Right cardiac atrium (tissue), 5 donors: ENCODE measurements at regions not wholly inside any gene's neighbourhood (a gene's known extent, or its start where the extent isn't known, plus 50 kb on each side); places are given as distances from the start of the nearest gene placed in this dataset.
"Not testable (repeated sequence)": the region's sequence is repeated elsewhere in the genome, so short reads cannot be mapped to it uniquely, and the experiment has no call there.

Experiments used
- ATAC-seq, 2 donors: fragments of 200-7000 bp; cut with Tn5 transposase; one replicate each; pipeline versions ENCODE4 v1.8.0 to v1.9.1; 2020; ENCODE audit warnings: moderate library complexity in 2 of 2, mild to moderate bottlenecking in 1 of 2
- DNase-seq, 3 donors: peaks; one replicate each; pipeline ENCODE4 v3.0.0-alpha.2; 2020
- H3K27ac ChIP-seq: one replicate; pipeline ENCODE4 v1.5.1; 2013; ENCODE audit warnings: mild to moderate bottlenecking, low read length, control low read depth, moderate library complexity
- H3K27me3 ChIP-seq: one replicate; pipeline ENCODE4 v1.6.1; 2013; ENCODE audit not compliant: control insufficient read depth, insufficient read depth
- H3K4me1 ChIP-seq: one replicate; pipeline ENCODE4 v1.6.1; 2013; ENCODE audit warnings: low read length; ENCODE audit not compliant: control insufficient read depth, insufficient read depth
- H3K4me3 ChIP-seq: one replicate; pipeline ENCODE4 v1.5.1; 2013; ENCODE audit warnings: low read length, control low read depth
- H3K9me3 ChIP-seq: one replicate; pipeline ENCODE4 v1.6.1; 2013; ENCODE audit warnings: low read length; ENCODE audit not compliant: control insufficient read depth
- WGBS: extraction: QIAGEN DNeasy Blood & Tissue Kit; methylation state at CpG from one replicate; pipeline ENCODE4 v1.1.7; 2013; 5-methylcytosine and 5-hydroxymethylcytosine counted together
- intact Hi-C, 4 donors: fragments of 100-400 bp; cut with DNase I; formaldehyde crosslinking; loops; one replicate each; pipeline versions ENCODE4 v1.11.0 to v1.14.0; 2022 to 2023
- donor health status: healthy with polysubstance abuse.
- donor health status: DM: no; HTN: yes; CAD: no.
- donor health status: DM: no; HTN: no; CAD: no.
- donor health status: DM: no; HTN: yes; CAD: no; lungs with severe emphysema.
- donor health status: DM: yes; HTN: yes; CAD: no.

DNA sequence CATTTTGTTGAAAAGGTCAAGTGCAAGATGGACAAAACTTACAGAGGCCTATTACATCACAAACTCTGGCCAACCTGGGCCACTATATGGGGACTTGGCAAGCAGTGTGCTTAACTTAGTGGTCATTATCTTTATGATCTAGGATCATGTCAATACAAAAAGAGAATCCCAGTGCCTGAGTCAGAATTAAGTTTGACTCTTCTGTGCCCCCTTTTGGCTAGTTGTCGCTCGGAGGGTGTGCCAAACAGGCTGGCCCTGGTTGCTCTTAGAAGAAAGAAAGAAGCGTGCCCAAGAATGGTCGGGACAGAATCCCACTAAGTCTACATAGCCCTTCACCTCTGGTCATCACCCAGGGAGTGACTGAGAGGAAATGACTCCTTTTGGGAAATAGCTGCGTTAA lies 100.1 kb downstream of the EIF4E start:
- H3K4me1 ChIP-seq, result no peaks in the 10 kb centered on the region
- intact Hi-C loops, result no loop called here
- H3K4me3 ChIP-seq, result no peak overlapping the region
- WGBS, result 69% methylated on average over 5 of the region's 5 CpGs
- H3K27ac ChIP-seq, result no peak overlapping the region
- H3K27me3 ChIP-seq, result no peaks in the 10 kb centered on the region
- no peak for DNase-seq
- no peak for ATAC-seq
- no peaks in the 10 kb centered on the region for H3K9me3 ChIP-seq

DNA sequence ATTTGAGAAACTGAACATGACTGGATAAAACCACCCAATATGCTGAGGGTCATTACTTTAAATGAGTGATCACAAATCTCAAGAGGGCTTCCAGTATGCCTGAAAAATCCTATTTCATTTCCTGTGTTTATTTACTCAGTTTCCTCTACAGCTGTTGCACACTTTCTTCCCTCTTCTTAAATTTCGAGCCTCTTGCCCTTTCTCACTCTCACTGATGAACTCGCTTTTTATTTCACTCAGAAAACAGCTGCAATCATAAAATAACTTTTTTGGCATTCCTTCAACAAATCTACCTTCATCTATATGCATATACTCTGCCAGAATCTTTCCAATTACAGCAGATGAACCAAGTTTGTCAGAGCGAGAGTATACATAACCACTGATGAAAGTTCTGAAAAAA lies 101.3 kb downstream of the EIF4E start:
- intact Hi-C loops, result no loop called here
- Histone ChIP-seq H3K4me3 (no peak overlapping the region), H3K27me3 (no peaks in the 10 kb centered on the region), H3K27ac (no peak overlapping the region), H3K9me3 (no peaks in the 10 kb centered on the region), H3K4me1 (no peaks in the 10 kb centered on the region)
- ATAC-seq (no peak), DNase-seq (no peak)
- 61% methylated on average over 3 of the region's 3 CpGs for WGBS

DNA sequence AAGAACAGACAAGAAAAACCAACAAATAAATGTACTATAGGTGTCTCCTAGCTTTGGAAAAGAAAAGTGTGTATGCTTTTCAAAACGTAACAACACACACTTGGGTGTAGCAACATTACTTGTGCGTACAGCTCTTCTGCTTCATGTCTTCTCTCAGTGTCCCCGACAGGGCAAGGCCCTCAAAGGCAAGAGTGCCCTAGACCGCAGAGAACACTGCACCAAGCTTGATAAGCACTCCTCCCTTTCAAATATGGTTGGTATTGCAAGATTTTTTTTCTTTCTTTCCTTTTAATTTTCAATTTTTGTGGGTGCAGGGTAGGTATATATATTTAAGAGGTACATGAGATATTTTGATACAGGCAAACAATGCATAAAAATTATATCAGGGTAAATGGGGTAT lies 106.8 kb downstream of the EIF4E start:
- no peak for DNase-seq
- H3K4me3 ChIP-seq, result no peak overlapping the region
- no peak overlapping the region for H3K27ac ChIP-seq
- no peaks in the 10 kb centered on the region for H3K27me3 ChIP-seq
- 73% methylated on average over 4 of the region's 4 CpGs for WGBS
- intact Hi-C loops, result no loop called here
- H3K9me3 ChIP-seq, result no peaks in the 10 kb centered on the region
- no peak for ATAC-seq
- no peaks in the 10 kb centered on the region for H3K4me1 ChIP-seq

DNA sequence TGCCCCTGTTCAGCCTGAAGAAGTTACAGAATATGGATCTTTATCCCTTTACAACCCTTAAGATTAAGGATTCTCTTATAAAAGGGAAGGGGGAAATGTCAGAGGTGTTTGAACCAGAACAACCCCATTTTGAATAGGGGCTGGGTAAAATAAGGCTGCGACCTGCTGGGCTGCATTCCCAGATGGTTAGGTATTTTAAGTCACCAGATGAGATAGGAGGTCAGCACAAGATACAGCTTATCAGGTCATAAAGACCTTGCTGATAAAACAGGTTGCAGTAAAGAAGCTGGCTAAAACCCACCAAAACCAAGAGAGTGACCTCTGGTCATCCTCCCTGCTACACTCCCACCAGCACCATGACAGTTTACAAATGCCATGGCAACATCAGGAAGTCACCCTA lies 110.8 kb downstream of the EIF4E start:
- intact Hi-C loops, H3K27ac ChIP-seq, DNase-seq, H3K27me3 ChIP-seq, H3K9me3 ChIP-seq, H3K4me3 ChIP-seq, H3K4me1 ChIP-seq, ATAC-seq: not testable (repeated sequence)
- 58% methylated on average over 1 of the region's 1 CpG for WGBS

DNA sequence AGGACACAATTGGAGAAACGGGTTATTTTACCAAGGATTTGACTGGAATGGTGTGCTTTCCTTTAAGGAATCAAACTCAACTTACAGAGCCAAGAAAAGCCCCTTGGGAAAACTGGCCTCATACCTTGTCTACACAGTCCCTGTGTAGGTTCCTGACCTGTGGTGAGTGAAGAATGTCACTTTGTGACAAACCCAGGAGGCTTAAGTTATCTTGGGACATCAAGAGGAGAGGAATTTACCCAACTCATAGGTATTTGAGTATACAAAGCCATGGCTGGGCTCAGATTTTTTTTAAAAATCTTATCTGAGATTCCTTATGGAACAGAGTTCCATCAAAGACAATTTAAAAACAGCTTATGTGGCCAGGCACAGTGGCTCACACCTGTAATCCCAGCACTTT lies 112.1 kb downstream of the EIF4E start:
- no peaks in the 10 kb centered on the region for H3K9me3 ChIP-seq
- no peak overlapping the region for H3K4me3 ChIP-seq
- 83% methylated on average over 1 of the region's 1 CpG for WGBS
- H3K27ac ChIP-seq, result no peak overlapping the region
- DNase-seq, result no peak
- ATAC-seq, result no peak
- H3K4me1 ChIP-seq, result no peaks in the 10 kb centered on the region
- intact Hi-C loops, result no loop called here
- no peaks in the 10 kb centered on the region for H3K27me3 ChIP-seq

DNA sequence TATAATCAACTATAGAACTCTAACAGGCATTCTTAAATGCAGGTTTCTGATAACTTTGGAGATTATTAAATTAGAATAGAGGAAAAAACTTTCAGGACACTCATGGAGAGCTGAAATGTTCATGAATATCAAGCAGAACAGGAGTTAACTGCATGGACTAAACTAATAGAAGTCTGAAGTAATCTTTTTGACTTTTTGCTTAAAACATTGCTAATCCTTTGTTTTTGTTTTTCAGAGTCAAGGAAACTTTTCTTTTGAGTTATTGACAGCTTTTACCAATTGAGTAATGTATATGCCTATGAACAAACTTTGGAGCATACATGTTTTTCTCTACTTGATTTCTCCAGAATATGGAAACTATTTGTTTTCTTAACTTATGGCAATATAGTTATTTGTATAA lies 112.5 kb downstream of the EIF4E start:
- Histone ChIP-seq H3K4me3 (no peak overlapping the region), H3K27ac (no peak overlapping the region), H3K9me3 (no peaks in the 10 kb centered on the region), H3K4me1 (no peaks in the 10 kb centered on the region), H3K27me3 (no peaks in the 10 kb centered on the region)
- intact Hi-C loops, result no loop called here
- DNase-seq (no peak), ATAC-seq (no peak)

DNA sequence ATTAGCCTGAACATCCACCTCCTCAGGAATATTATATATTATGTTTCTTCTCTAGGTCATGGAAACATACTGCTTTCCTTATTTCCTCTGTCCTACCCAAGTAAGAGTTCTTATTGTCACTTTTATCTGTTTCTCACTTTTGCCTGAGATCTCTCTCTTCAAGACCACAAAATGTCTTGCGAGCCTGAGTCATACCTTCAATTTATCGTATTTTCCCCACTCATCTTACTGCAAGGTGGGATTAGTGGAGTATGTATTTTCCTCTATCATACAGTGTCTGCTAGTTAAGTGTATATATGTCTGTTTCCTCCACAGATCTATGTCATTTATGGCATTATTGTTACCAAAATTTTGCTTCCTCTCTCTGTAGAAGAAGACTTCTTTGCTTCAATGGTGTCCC lies 124.5 kb downstream of the EIF4E start:
- Histone ChIP-seq H3K4me3 (no peak overlapping the region), H3K27me3 (no peaks in the 10 kb centered on the region), H3K4me1 (peaks cover 4% of the 10 kb centered on the region), H3K27ac (no peak overlapping the region), H3K9me3 (no peaks in the 10 kb centered on the region)
- WGBS, result 96% methylated on average over 2 of the region's 2 CpGs
- no peak for DNase-seq
- intact Hi-C loops, result no loop called here
- ATAC-seq, result no peak

DNA sequence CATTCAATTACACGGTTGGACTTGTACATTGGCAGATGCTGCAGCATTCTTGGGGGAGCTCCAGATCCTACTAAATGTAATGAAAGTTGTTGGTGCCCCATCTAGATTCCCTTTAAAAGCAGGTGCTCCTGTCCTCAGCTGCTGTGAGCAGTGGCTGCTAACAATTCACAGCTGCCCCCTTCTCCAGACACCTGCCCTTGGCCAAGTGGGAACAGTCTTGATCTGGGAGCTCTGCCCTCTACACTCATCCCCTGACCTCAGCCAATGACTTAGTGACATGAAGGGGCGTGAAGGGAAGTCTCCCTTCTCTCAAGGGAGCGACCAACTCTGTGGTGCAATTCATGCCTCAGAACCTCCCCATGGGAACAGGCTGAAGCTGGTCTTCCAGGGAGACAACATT lies 125.7 kb downstream of the EIF4E start:
- ATAC-seq, result no peak
- Histone ChIP-seq H3K4me1 (peaks cover 4% of the 10 kb centered on the region), H3K4me3 (no peak overlapping the region), H3K27me3 (no peaks in the 10 kb centered on the region), H3K9me3 (no peaks in the 10 kb centered on the region), H3K27ac (no peak overlapping the region)
- DNase-seq, result no peak
- WGBS, result 38% methylated on average over 3 of the region's 3 CpGs
- intact Hi-C loops, result no loop called here

DNA sequence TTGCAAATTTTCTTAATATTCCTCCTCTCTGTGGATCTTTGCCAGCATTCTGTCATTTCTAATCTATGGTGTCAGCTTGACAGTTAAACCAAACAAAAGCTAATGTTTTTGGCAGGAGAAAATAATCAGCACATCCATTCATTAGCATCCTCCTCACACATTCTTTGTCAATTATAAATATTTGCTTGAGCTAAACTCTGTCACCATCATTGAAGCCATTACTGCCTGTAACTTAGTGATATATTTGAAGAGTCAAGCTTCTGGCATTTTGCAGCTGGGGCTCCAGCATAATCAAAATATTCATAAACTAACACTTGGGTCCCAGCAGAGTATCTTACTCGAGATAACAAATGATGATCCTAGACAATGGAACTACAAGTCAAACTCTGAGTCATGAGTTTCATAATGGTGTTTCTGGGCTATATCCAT lies 126.1 kb downstream of the EIF4E start:
- DNase-seq, result no peak
- Histone ChIP-seq H3K4me1 (peaks cover 4% of the 10 kb centered on the region), H3K4me3 (no peak overlapping the region), H3K27ac (no peak overlapping the region), H3K27me3 (no peaks in the 10 kb centered on the region), H3K9me3 (no peaks in the 10 kb centered on the region)
- 13% methylated on average over 1 of the region's 1 CpG for WGBS
- intact Hi-C loops, result no loop called here
- no peak for ATAC-seq

DNA sequence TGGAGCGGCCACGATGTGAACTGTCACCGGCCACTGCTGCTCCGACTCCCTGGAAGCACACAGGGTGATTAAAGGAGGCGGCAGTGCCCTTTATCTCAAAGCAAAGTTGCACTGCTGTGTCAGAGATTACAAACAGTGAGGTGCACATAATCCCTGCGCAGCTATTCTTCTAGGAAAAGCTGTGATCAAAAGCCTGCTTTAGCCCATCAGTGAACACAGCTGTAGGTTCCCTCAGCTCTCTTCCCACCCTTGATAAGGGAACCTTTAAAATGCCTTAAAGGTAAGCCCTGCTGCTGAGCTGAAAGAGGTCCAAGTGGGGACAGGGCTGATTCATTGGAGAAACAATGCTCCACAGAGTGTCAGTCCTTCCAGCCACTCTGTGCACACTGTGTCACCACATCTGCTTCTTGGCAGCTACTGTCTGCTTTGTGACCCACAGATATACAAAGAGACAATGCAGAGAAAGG lies 127.6 kb downstream of the EIF4E start:
- H3K4me1 ChIP-seq, result peaks cover 4% of the 10 kb centered on the region
- no peak overlapping the region for H3K4me3 ChIP-seq
- H3K27ac ChIP-seq, result no peak overlapping the region
- ATAC-seq (no peak), DNase-seq (no peak)
- intact Hi-C loops, result no loop called here
- no peaks in the 10 kb centered on the region for H3K9me3 ChIP-seq
- H3K27me3 ChIP-seq, result no peaks in the 10 kb centered on the region
- 57% methylated on average over 6 of the region's 6 CpGs for WGBS

DNA sequence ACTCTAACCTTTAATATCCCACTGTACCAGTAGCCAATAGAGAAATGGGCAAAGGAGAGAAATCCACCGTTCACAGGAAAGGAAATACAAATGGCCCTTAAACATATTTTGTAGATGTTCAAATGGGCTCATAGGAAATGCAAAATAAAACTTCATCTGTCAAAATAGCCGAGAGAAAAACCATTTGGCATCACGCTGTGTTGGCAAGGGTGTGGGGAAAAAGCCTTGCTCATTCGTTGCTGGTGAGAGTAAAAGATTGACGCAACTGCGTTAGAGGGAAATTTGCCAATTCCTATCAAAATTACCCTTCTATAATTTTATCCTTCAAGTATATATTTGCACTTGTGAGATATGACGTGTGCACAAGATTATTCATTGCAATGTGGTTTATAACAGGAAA lies 131.9 kb downstream of the EIF4E start:
- Histone ChIP-seq H3K4me1 (peaks cover 4% of the 10 kb centered on the region), H3K9me3 (no peaks in the 10 kb centered on the region), H3K4me3 (no peak overlapping the region), H3K27me3 (no peaks in the 10 kb centered on the region), H3K27ac (no peak overlapping the region)
- DNase-seq, result no peak
- 73% methylated on average over 7 of the region's 7 CpGs for WGBS
- no peak for ATAC-seq
- intact Hi-C loops, result no loop called here

DNA sequence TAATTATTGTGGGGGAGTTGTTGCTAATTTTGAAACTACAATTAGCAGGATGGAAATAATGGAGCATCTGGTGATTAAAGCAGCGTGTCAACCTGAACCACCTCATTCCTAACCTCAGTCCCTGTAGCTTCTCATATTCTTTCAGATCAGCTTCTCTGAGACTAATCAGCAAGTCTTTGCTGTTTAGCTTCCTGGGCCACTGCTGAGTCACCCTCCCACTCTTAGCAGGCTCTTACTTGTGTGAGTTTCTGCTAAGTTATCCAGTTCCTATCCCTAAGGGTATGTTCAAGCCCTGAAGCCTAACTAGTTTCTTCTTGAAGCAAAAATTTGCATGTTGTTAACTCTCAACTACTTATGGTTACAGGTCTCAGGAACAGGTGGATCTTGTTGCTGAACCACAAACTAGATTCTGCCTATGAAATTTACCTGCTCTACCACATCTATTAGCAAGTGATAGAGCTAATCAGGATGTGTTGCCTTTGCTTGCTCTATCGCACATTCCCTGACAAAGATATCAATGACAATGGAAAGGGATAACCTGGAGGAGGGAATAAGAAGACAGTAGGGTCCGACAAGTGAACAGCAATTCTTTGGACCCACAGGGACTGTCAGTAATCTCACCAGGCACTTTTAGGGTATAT lies 134.2 kb downstream of the EIF4E start:
- H3K27ac ChIP-seq, result no peak overlapping the region
- WGBS, result 83% methylated on average over 3 of the region's 3 CpGs
- intact Hi-C loops, result no loop called here
- DNase-seq (no peak), ATAC-seq (no peak)
- no peaks in the 10 kb centered on the region for H3K27me3 ChIP-seq
- H3K4me3 ChIP-seq, result no peak overlapping the region
- no peaks in the 10 kb centered on the region for H3K9me3 ChIP-seq
- no peaks in the 10 kb centered on the region for H3K4me1 ChIP-seq
